GM19025 (cell line): ENCODE measurements at regions not wholly inside any gene's neighbourhood (a gene's known extent, or its start where the extent isn't known, plus 50 kb on each side); places are given as distances from the start of the nearest gene placed in this dataset.

Source experiments
- ATAC-seq: cut with Tn5 transposase; IDR thresholded peaks from one replicate; pipeline ENCODE4 v1.9.1; 2021; ENCODE audit warnings: mild to moderate bottlenecking, low read depth, moderate library complexity; ENCODE audit not compliant: unreplicated experiment

DNA sequence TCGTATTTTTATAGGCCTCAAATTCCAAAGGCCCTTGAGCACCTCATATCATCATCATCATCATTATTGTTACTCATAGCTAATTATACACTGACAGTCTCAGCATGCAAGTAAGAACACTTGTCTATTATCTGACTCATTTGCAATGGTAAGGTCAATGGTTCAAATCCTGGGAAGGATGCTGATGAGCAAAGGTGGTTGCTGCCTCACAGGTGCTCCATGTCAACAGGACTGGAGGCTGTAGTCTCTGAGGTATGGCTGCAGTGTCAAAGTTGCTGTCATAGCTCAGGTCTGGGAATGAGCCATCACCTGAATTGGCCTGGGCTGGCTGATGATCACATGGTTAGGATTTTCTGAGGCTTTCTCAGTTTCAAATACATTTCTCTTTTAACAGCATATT lies 379.3 kb downstream of the BCL11A start:
- ATAC-seq = no peak

GRCh38 chr2:60172801-60173200 lies 380.7 kb downstream of the BCL11A start:
- ATAC-seq = no peak

DNA sequence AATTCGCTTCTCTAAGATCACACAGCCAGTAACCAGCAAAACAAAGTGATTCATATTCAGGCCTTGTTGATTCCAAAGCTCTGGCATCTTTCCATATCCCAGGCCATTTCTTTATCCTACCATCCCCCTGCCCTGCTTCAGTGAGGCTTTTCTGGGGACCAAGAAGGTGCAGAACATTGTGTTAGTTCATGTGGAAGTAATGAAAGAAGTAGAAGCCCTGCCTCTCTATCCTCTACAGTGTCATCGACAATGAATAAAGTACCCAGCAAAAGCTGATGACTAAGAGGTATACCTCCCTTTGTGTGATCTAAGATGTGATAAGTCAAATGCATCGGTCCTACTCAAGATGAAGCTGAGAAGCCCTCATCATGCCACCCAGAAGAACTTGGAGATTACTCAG lies 383.2 kb downstream of the BCL11A start:
- ATAC-seq = no peak

GRCh38 chr2:60168247-60168646 lies 385.2 kb downstream of the BCL11A start:
- ATAC-seq = no peak

DNA sequence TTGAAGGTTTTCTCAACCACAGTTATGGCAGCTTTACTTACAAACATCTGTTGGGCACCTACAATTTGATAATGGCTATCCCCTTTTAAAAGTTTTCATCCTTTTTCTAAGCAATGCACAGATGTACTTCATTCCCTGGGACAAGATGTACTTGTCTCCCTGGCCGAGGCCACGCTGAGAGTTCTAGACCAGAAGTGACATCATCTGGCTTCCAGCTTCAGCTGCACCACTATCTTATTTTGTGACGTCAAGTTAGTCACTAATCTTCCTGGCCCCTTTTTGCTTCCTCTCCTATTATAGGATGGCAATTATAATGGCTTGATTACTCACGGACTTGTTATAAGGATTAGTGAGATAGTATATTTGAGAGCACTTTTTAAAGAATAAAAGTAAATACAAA lies 386.4 kb downstream of the BCL11A start:
- no peak for ATAC-seq

- no peak for ATAC-seq
Measured at GRCh38 chr2:60163691-60164090, 389.8 kb downstream of the BCL11A start.

- no peak for ATAC-seq
Measured at GRCh38 chr2:60159519-60159918, 393.9 kb downstream of the BCL11A start.

GRCh38 chr2:60158262-60158661 lies 395.2 kb downstream of the BCL11A start:
- ATAC-seq = no peak

GRCh38 chr2:60157283-60157682 lies 396.2 kb downstream of the BCL11A start:
- ATAC-seq = no peak

DNA sequence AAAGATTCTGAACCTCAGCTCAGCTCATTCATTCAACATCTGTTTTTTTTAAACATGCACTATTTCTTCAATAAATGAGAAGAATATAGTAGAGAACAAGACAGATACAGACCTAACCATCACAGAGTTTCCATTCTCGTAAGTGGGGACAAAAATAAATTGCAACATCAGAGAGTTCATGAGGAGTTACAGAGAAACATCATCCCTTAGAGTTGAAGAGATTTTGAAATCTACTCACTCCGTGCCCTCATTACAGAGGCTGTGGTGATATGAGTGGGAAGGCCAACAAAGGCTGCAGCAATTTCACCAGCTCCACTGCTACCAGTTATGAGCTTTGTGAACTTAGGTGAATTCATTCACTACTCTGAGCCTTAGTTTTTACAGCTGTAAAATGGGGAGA lies 399.3 kb downstream of the BCL11A start:
- no peak for ATAC-seq

- ATAC-seq = no peak
Measured at GRCh38 chr2:60152226-60152833, 401.1 kb downstream of the BCL11A start.

- ATAC-seq = no peak
Measured at GRCh38 chr2:60149176-60149575, 404.3 kb downstream of the BCL11A start.

DNA sequence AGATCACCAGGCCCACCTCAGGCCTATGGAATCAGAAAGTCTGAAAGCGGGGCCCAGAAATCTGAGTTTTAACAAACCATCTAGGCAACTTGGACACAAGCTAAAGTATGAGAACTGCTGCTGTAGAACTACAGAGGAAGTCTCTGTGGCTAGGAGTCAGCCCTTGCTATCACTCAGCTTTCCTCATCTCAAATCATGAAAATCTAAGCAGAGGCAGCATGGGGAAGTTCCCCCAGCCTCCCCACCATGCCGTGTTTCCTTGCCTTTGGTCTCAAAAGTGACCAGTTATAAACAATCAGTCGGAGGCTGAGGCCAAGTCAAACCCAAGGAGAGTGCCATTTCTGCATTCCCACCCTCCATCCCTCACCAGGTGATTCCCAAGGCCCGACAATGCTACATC lies 404.7 kb downstream of the BCL11A start:
- ATAC-seq = no peak

GRCh38 chr2:60140185-60140584 lies 413.3 kb downstream of the BCL11A start:
- ATAC-seq = no peak

- ATAC-seq = no peak
Measured at GRCh38 chr2:60136913-60137312, 416.5 kb downstream of the BCL11A start.

GRCh38 chr2:60127191-60127590 lies 426.3 kb downstream of the BCL11A start:
- ATAC-seq = no peak

- ATAC-seq = no peak
Measured at GRCh38 chr2:60125611-60126426, 427.6 kb downstream of the BCL11A start.

GRCh38 chr2:60119778-60120177 lies 433.7 kb downstream of the BCL11A start:
- no peak for ATAC-seq

DNA sequence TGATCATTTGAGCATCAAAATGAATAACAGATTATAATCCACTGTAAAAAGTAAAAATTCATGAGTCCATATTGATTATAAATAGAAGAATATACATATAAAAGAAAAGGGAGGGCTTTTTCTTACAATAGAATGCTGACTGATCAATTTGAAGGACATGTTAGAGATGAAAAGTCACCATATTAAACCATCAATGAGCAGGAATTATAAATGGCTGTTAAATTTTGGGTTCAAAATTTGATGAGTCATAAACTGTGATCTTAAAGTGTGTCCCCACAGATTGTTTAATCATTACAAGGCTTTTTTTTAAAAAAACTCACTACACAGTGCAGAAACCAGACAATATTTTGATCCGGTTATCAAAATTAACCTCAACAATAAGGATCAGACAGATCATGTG lies 434.5 kb downstream of the BCL11A start:
- no peak for ATAC-seq

GRCh38 chr2:60118061-60118460 lies 435.4 kb downstream of the BCL11A start:
- ATAC-seq = no peak

- no peak for ATAC-seq
Measured at GRCh38 chr2:60116161-60116875, 437.1 kb downstream of the BCL11A start.

- no peak for ATAC-seq
Measured at GRCh38 chr2:60109744-60110143, 443.7 kb downstream of the BCL11A start.
